ENCODE measurements at regions not wholly inside any gene's neighbourhood (a gene's known extent, or its start where the extent isn't known, plus 50 kb on each side); places are given as distances from the start of the nearest gene placed in this dataset.

DNA sequence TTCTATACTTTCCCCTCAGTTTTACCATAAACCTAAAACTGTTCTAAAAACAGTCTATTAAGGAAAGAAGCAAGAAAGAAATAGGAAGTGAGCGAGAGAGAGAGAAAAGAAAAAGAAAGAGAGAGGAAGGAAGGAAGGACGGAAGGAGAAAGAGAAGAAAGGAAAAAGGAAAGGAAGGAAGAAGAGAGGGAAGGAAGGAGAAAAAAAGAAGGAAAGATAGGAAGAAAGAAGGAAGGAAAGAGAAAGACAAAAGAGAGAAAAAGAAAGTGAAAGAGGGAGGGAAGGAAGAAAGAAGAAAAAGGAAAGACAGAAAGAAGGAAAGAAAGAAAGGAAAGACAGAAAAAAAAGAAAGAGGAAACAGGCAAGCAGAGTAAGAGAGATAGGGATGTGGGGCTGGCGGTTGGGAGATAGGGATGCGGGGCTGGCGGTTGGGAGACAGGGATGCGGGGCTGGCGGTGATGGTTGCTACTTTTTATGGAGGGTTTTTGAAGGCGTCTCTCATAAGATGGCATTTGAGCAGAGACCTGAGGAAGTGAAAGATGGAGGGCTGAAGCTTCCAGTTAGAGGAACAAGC lies 70.4 kb upstream of the IRF2BP2 start (continued):
- TF ChIP-seq, protein P1, sequence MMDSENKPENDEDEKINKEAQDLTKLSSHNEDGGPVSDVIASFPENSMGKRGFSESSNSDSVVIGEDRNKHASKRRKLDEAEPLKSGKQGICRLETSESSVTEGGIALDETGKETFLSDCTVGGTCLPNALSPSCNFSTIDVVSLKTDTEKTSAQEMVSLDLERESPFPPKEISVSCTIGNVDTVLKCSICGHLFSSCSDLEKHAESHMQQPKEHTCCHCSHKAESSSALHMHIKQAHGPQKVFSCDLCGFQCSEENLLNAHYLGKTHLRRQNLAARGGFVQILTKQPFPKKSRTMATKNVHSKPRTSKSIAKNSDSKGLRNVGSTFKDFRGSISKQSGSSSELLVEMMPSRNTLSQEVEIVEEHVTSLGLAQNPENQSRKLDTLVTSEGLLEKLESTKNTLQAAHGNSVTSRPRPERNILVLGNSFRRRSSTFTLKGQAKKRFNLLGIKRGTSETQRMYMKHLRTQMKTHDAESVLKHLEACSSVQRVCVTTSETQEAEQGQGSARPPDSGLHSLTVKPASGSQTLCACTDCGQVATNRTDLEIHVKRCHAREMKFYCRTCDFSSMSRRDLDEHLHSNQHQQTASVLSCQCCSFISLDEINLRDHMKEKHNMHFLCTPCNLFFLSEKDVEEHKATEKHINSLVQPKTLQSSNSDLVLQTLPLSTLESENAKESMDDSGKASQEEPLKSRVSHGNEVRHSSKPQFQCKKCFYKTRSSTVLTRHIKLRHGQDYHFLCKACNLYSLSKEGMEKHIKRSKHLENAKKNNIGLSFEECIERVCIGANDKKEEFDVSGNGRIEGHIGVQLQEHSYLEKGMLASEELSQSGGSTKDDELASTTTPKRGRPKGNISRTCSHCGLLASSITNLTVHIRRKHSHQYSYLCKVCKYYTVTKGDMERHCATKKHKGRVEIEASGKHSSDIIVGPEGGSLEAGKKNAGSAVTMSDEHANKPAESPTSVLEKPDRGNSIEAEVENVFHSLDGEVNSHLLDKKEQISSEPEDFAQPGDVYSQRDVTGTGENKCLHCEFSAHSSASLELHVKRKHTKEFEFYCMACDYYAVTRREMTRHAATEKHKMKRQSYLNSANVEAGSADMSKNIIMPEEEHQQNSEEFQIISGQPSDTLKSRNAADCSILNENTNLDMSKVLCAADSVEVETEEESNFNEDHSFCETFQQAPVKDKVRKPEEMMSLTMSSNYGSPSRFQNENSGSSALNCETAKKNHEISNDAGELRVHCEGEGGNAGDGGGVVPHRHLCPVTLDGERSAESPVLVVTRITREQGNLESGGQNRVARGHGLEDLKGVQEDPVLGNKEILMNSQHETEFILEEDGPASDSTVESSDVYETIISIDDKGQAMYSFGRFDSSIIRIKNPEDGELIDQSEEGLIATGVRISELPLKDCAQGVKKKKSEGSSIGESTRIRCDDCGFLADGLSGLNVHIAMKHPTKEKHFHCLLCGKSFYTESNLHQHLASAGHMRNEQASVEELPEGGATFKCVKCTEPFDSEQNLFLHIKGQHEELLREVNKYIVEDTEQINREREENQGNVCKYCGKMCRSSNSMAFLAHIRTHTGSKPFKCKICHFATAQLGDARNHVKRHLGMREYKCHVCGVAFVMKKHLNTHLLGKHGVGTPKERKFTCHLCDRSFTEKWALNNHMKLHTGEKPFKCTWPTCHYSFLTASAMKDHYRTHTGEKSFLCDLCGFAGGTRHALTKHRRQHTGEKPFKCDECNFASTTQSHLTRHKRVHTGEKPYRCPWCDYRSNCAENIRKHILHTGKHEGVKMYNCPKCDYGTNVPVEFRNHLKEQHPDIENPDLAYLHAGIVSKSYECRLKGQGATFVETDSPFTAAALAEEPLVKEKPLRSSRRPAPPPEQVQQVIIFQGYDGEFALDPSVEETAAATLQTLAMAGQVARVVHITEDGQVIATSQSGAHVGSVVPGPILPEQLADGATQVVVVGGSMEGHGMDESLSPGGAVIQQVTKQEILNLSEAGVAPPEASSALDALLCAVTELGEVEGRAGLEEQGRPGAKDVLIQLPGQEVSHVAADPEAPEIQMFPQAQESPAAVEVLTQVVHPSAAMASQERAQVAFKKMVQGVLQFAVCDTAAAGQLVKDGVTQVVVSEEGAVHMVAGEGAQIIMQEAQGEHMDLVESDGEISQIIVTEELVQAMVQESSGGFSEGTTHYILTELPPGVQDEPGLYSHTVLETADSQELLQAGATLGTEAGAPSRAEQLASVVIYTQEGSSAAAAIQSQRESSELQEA (IDR thresholded peaks at IDR 0.05; ENCODE audit: low read depth), result 0 out of 2 replicates have a peak, but pooled peaks have one; percentile 31
- TF ChIP-seq MTA1 (IDR thresholded peaks at IDR 0.05; ENCODE audit: borderline replicate concordance) (peak; percentile 77), WHSC1 (IDR thresholded peaks at IDR 0.05; ENCODE audit: low read length) (no peak), ZNF695 (CRISPR knock-in tag; IDR thresholded peaks at IDR 0.05) (no peak), TOE1 (IDR thresholded peaks at IDR 0.05; ENCODE audit: borderline replicate concordance) (peak; percentile 38; the same call in 1 of the 2 replicates), TOE1 (CRISPR knock-in tag; IDR thresholded peaks at IDR 0.05; ENCODE audit: borderline replicate concordance, low read depth) (no peak), ZKSCAN8 (CRISPR knock-in tag; IDR thresholded peaks at IDR 0.05) (no peak), CBX5 (IDR thresholded peaks at IDR 0.05; ENCODE audit: borderline replicate concordance, low read depth) (no peak), SIN3B (IDR thresholded peaks at IDR 0.05; ENCODE audit: low read depth) (no peak)
- TF ChIP-seq, protein P2, sequence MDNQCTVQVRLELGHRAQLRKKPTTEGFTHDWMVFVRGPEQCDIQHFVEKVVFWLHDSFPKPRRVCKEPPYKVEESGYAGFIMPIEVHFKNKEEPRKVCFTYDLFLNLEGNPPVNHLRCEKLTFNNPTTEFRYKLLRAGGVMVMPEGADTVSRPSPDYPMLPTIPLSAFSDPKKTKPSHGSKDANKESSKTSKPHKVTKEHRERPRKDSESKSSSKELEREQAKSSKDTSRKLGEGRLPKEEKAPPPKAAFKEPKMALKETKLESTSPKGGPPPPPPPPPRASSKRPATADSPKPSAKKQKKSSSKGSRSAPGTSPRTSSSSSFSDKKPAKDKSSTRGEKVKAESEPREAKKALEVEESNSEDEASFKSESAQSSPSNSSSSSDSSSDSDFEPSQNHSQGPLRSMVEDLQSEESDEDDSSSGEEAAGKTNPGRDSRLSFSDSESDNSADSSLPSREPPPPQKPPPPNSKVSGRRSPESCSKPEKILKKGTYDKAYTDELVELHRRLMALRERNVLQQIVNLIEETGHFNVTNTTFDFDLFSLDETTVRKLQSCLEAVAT (IDR thresholded peaks at IDR 0.05), result peak; percentile 67 to 84; a peak in 3 of 4 replicates

Measured in K562 (cell line).